ENCODE measurements at regions not wholly inside any gene's neighbourhood (a gene's known extent, or its start where the extent isn't known, plus 50 kb on each side); places are given as distances from the start of the nearest gene placed in this dataset.

DNA sequence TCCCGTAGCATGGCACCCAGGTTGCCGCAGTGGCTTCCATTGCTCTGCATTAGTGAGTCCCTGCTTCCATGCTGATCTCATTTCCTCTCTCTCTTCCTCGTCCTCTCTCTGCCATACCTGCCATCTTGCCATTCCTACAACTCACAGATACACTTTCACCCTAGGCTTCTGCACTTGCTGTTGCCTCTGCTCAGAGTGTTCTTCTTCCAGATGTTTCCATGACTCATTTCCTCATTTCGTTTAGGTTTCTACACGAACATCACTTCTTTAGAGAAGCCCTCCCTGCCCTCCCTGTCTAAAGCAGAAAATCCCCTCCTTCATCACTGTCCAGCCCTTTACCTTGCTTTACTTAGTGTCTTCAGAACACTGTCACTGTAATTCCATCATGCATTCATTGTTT, 115.2 kb upstream of the WWC1 start:
- H3K4me3 ChIP-seq (ENCODE audit: insufficient read depth, low read length, poor library complexity, severe bottlenecking): no peak overlapping the region
- TF ChIP-seq CTCF (IDR thresholded peaks at IDR 0.05; ENCODE audit: insufficient read depth, low read length, poor library complexity, severe bottlenecking): no peak
- TF ChIP-seq EZH2phosphoT487 (conservative IDR thresholded peaks at IDR 0.05; ENCODE audit: low read length): no peak
- H4K20me1 ChIP-seq (ENCODE audit: low read depth, low read length): no peaks in the 10 kb centered on the region

GRCh38 chr5:168176941-168177340, 114.5 kb upstream of the WWC1 start:
- H3K36me3 ChIP-seq (ENCODE audit: low read length): no peaks in the 10 kb centered on the region
- no peaks in the 10 kb centered on the region for H3K79me2 ChIP-seq (ENCODE audit: insufficient read depth, low read length)
- H3K4me3 ChIP-seq (ENCODE audit: insufficient read depth, low read length, poor library complexity, severe bottlenecking): no peak overlapping the region
- H3K9me3 ChIP-seq (ENCODE audit: insufficient read depth, low read length): no peaks in the 10 kb centered on the region
- no peaks in the 10 kb centered on the region for H3K9me2 ChIP-seq (replicated peaks; ENCODE audit: insufficient read depth, low read length)
- H3K27me3 ChIP-seq (ENCODE audit: low read length): no peaks in the 10 kb centered on the region
- H3K4me2 ChIP-seq (ENCODE audit: low read depth, low read length, poor library complexity, severe bottlenecking): no peak overlapping the region
- no peak overlapping the region for H3K9ac ChIP-seq (ENCODE audit: low read length)
- H3F3A ChIP-seq (ENCODE audit: insufficient read depth): no peaks in the 10 kb centered on the region
- no peaks in the 10 kb centered on the region for H4K20me1 ChIP-seq (ENCODE audit: low read depth, low read length)
- H3K27ac ChIP-seq (ENCODE audit: low read depth, low read length): no peak overlapping the region
- TF ChIP-seq CTCF (IDR thresholded peaks at IDR 0.05; ENCODE audit: insufficient read depth, low read length, poor library complexity, severe bottlenecking) (no peak), EZH2phosphoT487 (conservative IDR thresholded peaks at IDR 0.05; ENCODE audit: low read length) (no peak)
- H2AFZ ChIP-seq (ENCODE audit: low read depth, low read length, severe bottlenecking): no peak overlapping the region

More for the DNA sequence above, 115.2 kb upstream of the WWC1 start:
- Histone ChIP-seq H3K79me2 (ENCODE audit: insufficient read depth, low read length) (no peaks in the 10 kb centered on the region), H2AFZ (ENCODE audit: low read depth, low read length, severe bottlenecking) (no peak overlapping the region), H3K4me2 (ENCODE audit: low read depth, low read length, poor library complexity, severe bottlenecking) (no peak overlapping the region), H3K36me3 (ENCODE audit: low read length) (no peaks in the 10 kb centered on the region), H3K27me3 (ENCODE audit: low read length) (no peaks in the 10 kb centered on the region), H3K9me3 (ENCODE audit: insufficient read depth, low read length) (no peaks in the 10 kb centered on the region), H3F3A (ENCODE audit: insufficient read depth) (no peaks in the 10 kb centered on the region), H3K9ac (ENCODE audit: low read length) (no peak overlapping the region), H3K27ac (ENCODE audit: low read depth, low read length) (no peak overlapping the region), H3K9me2 (replicated peaks; ENCODE audit: insufficient read depth, low read length) (no peaks in the 10 kb centered on the region)

DNA sequence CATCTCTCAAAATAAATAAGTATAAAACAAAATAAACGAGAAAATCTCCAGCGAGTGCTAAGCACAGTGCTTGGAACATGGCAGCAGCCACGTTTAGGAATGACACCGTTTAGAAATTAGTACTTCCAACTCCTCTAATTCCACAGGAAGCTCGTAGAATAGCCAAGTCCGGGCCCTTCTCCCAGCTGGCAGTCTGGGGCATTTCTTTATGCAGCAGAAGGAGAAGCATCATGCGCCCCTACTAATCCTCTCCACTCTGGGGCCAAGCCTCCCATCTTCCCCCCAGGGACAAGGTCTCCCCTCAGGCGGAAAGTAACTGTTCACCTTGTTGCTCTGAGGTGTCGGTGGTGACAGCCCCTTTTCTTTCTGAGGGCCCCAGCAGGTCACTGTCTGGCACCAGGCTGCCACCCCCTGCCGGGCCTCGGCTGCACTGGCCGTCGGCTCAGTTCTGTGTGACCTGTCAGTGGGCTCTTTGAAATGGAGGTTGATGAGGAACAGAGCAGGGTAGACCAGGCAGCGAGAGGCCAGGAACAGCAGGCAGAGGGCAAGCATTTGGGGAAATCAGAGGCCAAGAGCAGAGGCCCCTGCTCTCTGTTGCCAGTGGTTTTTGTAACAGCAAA, 113.5 kb upstream of the WWC1 start:
- no peaks in the 10 kb centered on the region for H3K79me2 ChIP-seq (ENCODE audit: insufficient read depth, low read length)
- no peak overlapping the region for H3K9ac ChIP-seq (ENCODE audit: low read length)
- no peaks in the 10 kb centered on the region for H3K27me3 ChIP-seq (ENCODE audit: low read length)
- H3K9me3 ChIP-seq (ENCODE audit: insufficient read depth, low read length): no peaks in the 10 kb centered on the region
- H3K4me3 ChIP-seq (ENCODE audit: insufficient read depth, low read length, poor library complexity, severe bottlenecking): no peak overlapping the region
- no peak overlapping the region for H3K27ac ChIP-seq (ENCODE audit: low read depth, low read length)
- H4K20me1 ChIP-seq (ENCODE audit: low read depth, low read length): no peaks in the 10 kb centered on the region
- H3K9me2 ChIP-seq (replicated peaks; ENCODE audit: insufficient read depth, low read length): no peaks in the 10 kb centered on the region
- no peaks in the 10 kb centered on the region for H3K36me3 ChIP-seq (ENCODE audit: low read length)
- no peak overlapping the region for H2AFZ ChIP-seq (ENCODE audit: low read depth, low read length, severe bottlenecking)
- TF ChIP-seq CTCF (IDR thresholded peaks at IDR 0.05; ENCODE audit: insufficient read depth, low read length, poor library complexity, severe bottlenecking) (no peak), EZH2phosphoT487 (conservative IDR thresholded peaks at IDR 0.05; ENCODE audit: low read length) (no peak)
- no peak overlapping the region for H3K4me2 ChIP-seq (ENCODE audit: low read depth, low read length, poor library complexity, severe bottlenecking)
- no peaks in the 10 kb centered on the region for H3F3A ChIP-seq (ENCODE audit: insufficient read depth)

Data from SU-DHL-6 (cell line).